ENCODE measurements at regions not wholly inside any gene's neighbourhood (a gene's known extent, or its start where the extent isn't known, plus 50 kb on each side); places are given as distances from the start of the nearest gene placed in this dataset.
"Not testable (repeated sequence)": the region's sequence is repeated elsewhere in the genome, so short reads cannot be mapped to it uniquely, and the experiment has no call there.

DNA sequence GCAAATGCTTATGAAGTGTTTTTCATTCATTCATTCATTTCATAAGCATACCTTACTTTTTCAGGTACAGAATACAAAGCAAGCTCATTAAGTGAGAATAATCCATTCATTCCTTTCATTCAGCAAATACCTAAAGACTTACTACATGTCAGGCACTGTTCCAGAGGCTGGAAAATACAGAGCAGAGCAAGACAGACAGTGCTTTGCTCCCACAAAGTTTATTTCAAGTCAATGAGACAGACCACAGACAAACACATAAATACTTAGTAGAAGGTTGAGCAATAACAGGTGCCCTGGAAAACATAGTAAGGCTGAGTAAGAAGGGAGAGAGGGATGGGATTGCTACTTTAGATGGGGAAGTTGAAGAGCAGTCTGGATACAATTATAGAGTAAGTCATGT lies 309.8 kb downstream of the C1D start:
- no peak overlapping the region for H3K9ac ChIP-seq (ENCODE audit: low read length)
- no peak overlapping the region for H3K4me3 ChIP-seq (ENCODE audit: low read length)
- H3K4me1 ChIP-seq (ENCODE audit: control insufficient read depth, insufficient read depth, low read length) = peaks cover 4% of the 10 kb centered on the region
- no peaks in the 10 kb centered on the region for H3K9me3 ChIP-seq (ENCODE audit: control insufficient read depth, low read length)
- no peaks in the 10 kb centered on the region for H3K36me3 ChIP-seq (ENCODE audit: control insufficient read depth, insufficient read depth, low read length, severe bottlenecking)
- peaks cover 10% of the 10 kb centered on the region for H3K27me3 ChIP-seq (replicated peaks; ENCODE audit: control insufficient read depth, insufficient read depth, low read length)
- DNase-seq (ENCODE audit: low read depth) = peak; percentile 14

DNA sequence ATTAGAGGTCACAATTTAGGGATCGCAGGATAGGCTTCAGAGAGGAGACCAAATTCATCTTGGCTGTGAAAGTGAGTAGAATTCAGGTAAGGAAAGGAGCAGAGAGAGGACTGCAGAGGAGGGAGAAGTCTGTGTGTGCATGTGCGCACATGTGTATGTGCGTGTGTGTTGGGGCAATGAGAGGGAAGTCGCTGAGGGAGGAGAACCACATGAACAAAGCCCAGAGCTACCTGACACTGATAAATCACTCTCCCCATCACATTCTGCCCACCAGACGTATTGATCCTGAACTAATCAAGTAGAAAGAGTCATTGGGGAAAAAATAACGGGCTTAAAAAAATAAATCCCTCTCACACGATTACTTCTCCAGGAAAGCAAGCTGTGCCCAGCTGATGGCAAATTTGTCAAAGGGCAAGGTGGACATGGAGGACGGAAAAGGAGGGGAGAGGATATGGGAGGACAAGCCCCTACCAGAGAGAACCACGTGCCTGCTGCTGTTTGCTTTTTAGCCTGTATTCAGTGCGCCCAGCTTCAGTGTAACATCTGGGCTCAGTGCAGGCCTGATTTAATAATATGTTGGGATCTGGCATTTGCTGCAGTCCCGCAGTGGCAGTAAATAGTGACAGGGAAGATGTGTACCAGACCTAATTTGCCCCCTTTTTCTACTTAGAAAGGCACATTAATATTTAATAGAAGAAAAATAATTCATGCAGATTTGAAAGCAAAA lies 307.5 kb downstream of the C1D start:
- Histone ChIP-seq H3K9me3 (ENCODE audit: control insufficient read depth, low read length) (no peaks in the 10 kb centered on the region), H3K36me3 (ENCODE audit: control insufficient read depth, insufficient read depth, low read length, severe bottlenecking) (no peaks in the 10 kb centered on the region), H3K4me1 (ENCODE audit: control insufficient read depth, insufficient read depth, low read length) (peaks cover 4% of the 10 kb centered on the region), H3K4me3 (ENCODE audit: low read length) (no peak overlapping the region), H3K9ac (ENCODE audit: low read length) (no peak overlapping the region), H3K27me3 (replicated peaks; ENCODE audit: control insufficient read depth, insufficient read depth, low read length) (peaks cover 1% of the 10 kb centered on the region)
- DNase-seq (ENCODE audit: low read depth) = no peak

DNA sequence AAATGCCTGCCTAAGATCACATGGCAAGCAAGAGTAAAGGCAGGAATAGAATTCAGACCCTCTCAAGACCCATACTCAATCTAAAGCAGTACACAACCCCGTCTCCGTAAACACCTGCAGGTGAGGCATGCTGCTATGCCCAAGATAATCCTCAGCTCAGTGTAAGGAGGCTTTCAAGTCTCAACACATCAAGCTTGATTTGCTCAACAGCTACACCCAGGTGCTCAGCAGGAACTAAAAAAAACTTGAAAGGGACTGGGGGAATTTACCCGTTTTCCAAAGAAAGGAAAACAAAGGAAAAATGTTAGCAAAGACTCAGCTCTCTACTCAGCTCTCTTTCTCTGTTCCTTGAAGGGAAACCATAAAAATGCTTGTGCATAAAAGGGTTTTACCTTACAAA lies 301.8 kb downstream of the C1D start:
- Histone ChIP-seq H3K9me3 (ENCODE audit: control insufficient read depth, low read length) (no peaks in the 10 kb centered on the region), H3K27me3 (replicated peaks; ENCODE audit: control insufficient read depth, insufficient read depth, low read length) (peaks cover 5% of the 10 kb centered on the region), H3K36me3 (ENCODE audit: control insufficient read depth, insufficient read depth, low read length, severe bottlenecking) (no peaks in the 10 kb centered on the region), H3K4me3 (ENCODE audit: low read length) (no peak overlapping the region), H3K9ac (ENCODE audit: low read length) (no peak overlapping the region), H3K4me1 (ENCODE audit: control insufficient read depth, insufficient read depth, low read length) (no peaks in the 10 kb centered on the region)
- DNase-seq (ENCODE audit: low read depth) = no peak

DNA sequence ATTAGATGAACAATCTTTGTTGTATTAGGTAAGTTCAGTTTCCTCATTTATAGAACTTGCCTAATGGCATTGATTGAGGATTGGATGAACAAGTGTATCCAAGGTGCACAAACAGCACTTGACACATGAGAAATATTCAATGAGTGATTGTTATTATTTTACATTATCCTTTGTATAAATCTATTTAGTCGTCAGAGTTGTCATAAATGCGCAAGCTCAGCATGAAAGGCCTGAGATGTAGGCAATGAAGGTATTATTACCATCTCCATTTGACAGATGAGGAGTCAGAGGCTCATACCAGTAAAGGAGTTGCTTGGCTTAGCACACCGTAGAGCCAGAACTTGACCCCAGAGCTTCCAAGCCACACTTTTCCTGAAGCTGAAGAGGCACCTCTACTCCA lies 291.4 kb downstream of the C1D start:
- no peak for DNase-seq (ENCODE audit: low read depth)
- Histone ChIP-seq H3K36me3 (ENCODE audit: control insufficient read depth, insufficient read depth, low read length, severe bottlenecking) (no peaks in the 10 kb centered on the region), H3K9me3 (ENCODE audit: control insufficient read depth, low read length) (no peaks in the 10 kb centered on the region)

DNA sequence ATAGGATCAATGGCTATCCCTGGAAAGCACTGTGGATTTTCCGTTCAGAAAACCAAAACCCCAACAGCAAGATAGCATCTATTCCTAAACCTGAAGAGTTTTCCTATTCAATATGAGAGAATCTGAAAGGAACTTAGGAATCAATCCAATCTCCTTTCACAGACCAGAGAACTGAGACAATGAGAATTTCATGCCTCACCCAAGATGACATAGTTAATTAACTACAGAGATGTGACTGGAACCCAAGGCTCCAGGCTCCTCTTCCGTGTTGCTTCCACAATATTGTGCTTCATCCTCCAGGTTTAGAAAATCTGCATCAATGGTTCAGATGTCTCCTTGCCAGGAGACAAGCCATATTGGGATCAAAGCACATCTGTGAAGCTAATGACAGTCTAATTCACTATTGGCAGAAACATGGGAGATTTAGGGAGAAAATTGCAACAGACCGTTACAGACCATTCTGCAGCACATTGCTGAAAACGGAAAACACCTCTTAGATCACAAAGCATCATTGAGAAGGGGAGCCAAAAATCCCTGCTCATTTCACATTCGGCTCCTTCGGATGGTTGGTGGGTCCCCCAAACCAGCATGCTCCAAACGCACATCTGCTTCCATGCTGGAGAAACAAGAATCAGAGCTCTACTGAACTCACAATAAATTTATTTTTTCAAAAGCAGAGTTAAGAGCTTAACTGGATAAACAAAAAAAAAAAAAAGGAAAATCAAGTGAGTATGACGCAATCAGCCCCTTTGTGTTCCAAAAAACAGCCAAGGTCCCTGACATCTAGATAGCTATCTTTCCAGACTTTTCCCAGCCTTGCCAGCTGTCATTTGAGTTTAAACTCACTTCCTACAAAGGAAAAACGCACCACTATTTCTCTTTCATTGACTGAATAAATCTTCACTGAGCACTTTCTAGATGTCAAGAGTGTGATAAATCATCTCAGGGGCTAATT lies 290.3 kb downstream of the C1D start:
- Histone ChIP-seq H3K27me3 (replicated peaks; ENCODE audit: control insufficient read depth, insufficient read depth, low read length) (no peaks in the 10 kb centered on the region), H3K9me3 (ENCODE audit: control insufficient read depth, low read length) (no peaks in the 10 kb centered on the region), H3K36me3 (ENCODE audit: control insufficient read depth, insufficient read depth, low read length, severe bottlenecking) (no peaks in the 10 kb centered on the region), H3K4me3 (ENCODE audit: low read length) (no peak overlapping the region), H3K9ac (ENCODE audit: low read length) (no peak overlapping the region), H3K4me1 (ENCODE audit: control insufficient read depth, insufficient read depth, low read length) (peaks cover 9% of the 10 kb centered on the region)
- DNase-seq (ENCODE audit: low read depth) = peak; percentile 80

More for the DNA sequence above, 291.4 kb downstream of the C1D start:
- Histone ChIP-seq H3K27me3 (replicated peaks; ENCODE audit: control insufficient read depth, insufficient read depth, low read length) (no peaks in the 10 kb centered on the region), H3K9ac (ENCODE audit: low read length) (no peak overlapping the region), H3K4me1 (ENCODE audit: control insufficient read depth, insufficient read depth, low read length) (peaks cover 9% of the 10 kb centered on the region), H3K4me3 (ENCODE audit: low read length) (no peak overlapping the region)

DNA sequence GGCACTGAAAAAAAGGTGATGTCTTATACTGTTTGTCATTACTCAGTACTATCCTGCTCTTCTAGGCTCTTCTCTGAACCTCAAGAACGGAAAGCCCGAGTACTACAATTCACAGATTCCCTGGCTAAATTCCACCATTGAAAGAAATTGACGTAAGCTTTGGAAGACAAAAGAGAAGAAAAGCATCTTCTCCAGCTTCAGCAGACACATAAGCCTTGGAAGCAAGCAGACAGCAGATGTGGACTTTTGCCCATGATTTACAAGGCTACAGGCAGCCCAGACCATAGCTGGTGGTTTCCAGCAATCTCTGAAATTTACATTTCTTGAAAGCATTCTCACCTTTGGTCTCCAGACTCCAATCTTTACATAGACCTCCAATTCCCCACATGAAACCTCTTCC lies 289.0 kb downstream of the C1D start:
- Histone ChIP-seq H3K4me3 (ENCODE audit: low read length) (no peak overlapping the region), H3K9ac (ENCODE audit: low read length) (no peak overlapping the region), H3K27me3 (replicated peaks; ENCODE audit: control insufficient read depth, insufficient read depth, low read length) (no peaks in the 10 kb centered on the region), H3K36me3 (ENCODE audit: control insufficient read depth, insufficient read depth, low read length, severe bottlenecking) (no peaks in the 10 kb centered on the region), H3K9me3 (ENCODE audit: control insufficient read depth, low read length) (no peaks in the 10 kb centered on the region), H3K4me1 (ENCODE audit: control insufficient read depth, insufficient read depth, low read length) (peaks cover 9% of the 10 kb centered on the region)
- DNase-seq (ENCODE audit: low read depth) = no peak

DNA sequence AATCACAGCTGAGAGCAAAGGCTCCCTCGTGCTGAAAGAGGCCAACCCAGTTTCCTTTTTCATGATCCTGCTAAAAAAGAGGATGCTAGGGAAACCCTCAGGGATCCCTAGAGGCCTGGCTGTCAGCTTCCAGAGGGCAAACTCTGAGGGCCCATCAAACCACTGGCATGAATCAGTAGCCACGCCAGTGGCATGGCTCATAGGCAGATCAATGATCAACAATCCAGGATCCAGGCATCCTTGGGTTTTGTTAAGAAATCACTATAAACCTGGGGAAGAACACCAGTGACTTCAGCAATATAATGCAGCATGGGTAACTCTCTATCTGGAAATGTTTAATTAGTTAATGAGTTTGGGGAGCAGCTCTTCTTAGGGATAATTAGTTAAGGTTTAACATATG lies 286.5 kb downstream of the C1D start:
- Histone ChIP-seq H3K4me3 (ENCODE audit: low read length) (no peak overlapping the region), H3K9ac (ENCODE audit: low read length) (no peak overlapping the region), H3K27me3 (replicated peaks; ENCODE audit: control insufficient read depth, insufficient read depth, low read length) (no peaks in the 10 kb centered on the region), H3K4me1 (ENCODE audit: control insufficient read depth, insufficient read depth, low read length) (peaks cover 9% of the 10 kb centered on the region), H3K36me3 (ENCODE audit: control insufficient read depth, insufficient read depth, low read length, severe bottlenecking) (no peaks in the 10 kb centered on the region), H3K9me3 (ENCODE audit: control insufficient read depth, low read length) (no peaks in the 10 kb centered on the region)
- DNase-seq (ENCODE audit: low read depth) = no peak

DNA sequence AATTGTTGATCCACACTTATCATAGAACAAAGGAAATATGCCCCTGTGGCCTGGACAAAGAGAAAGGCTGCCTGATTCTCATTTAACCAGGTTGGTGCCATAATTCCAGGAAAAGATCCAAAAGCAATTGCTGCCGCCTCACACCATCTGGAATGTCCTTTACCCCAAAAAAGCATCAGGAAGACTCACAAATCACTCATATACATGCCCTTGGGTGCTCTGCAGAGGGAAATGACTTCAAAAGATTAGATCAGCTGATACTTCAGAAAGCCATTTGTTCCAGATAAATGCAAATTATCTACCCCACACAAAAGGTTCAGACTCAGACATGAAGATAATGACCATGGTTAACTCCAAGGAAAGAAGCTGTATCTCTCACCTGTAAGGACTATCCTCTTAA lies 285.8 kb downstream of the C1D start:
- no peaks in the 10 kb centered on the region for H3K9me3 ChIP-seq (ENCODE audit: control insufficient read depth, low read length)
- DNase-seq (ENCODE audit: low read depth) = no peak
- peaks cover 10% of the 10 kb centered on the region for H3K4me1 ChIP-seq (ENCODE audit: control insufficient read depth, insufficient read depth, low read length)
- no peaks in the 10 kb centered on the region for H3K27me3 ChIP-seq (replicated peaks; ENCODE audit: control insufficient read depth, insufficient read depth, low read length)
- no peaks in the 10 kb centered on the region for H3K36me3 ChIP-seq (ENCODE audit: control insufficient read depth, insufficient read depth, low read length, severe bottlenecking)
- H3K4me3 ChIP-seq (ENCODE audit: low read length) = no peak overlapping the region
- no peak overlapping the region for H3K9ac ChIP-seq (ENCODE audit: low read length)

DNA sequence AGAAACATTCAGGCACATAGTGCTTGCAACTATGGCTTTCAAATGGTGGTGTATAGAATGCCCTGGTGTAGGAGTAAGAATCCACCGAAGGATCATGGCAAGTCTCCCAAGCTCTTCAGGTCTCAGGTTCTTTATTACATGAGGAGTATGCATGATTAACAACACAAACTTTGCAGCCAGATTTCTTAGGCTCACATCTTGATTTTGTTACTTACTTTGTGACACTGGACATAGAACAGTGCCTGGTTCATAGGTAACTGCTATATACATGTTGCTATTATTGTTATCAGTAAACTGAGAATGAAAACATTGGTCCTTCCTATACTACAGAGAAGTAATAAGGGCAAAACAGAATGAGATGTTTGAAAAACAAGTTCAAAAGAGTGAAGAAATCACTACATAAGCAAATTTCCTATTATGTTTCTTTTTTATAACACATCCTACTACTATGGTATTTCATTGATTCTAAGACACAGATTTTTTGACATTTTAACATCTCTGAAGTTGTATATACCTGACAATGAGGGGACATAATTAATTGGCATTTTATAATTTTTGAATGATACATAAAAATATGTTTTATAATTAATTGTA lies 284.9 kb downstream of the C1D start:
- no peaks in the 10 kb centered on the region for H3K9me3 ChIP-seq (ENCODE audit: control insufficient read depth, low read length)
- peaks cover 11% of the 10 kb centered on the region for H3K4me1 ChIP-seq (ENCODE audit: control insufficient read depth, insufficient read depth, low read length)
- no peaks in the 10 kb centered on the region for H3K36me3 ChIP-seq (ENCODE audit: control insufficient read depth, insufficient read depth, low read length, severe bottlenecking)
- no peak overlapping the region for H3K9ac ChIP-seq (ENCODE audit: low read length)
- no peak for DNase-seq (ENCODE audit: low read depth)
- no peak overlapping the region for H3K4me3 ChIP-seq (ENCODE audit: low read length)
- no peaks in the 10 kb centered on the region for H3K27me3 ChIP-seq (replicated peaks; ENCODE audit: control insufficient read depth, insufficient read depth, low read length)

DNA sequence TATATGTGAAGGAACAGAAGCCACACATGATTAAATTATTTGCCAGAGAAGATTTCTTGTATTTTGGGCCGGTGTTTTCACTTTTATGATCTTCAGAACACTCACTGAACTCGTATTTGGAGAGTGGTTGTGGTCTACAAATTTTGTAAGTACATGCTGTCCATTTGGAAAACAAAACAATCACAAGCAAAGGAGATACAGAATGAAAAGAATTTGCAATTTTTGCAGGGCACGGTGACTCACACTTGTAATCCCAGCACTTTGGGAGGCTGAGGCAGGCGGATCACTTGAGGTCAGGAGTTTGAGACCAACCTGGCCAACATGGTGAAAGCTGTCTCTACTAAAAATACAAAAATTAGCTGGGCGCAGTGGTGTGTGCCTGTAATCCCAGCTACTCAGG lies 282.0 kb downstream of the C1D start:
- DNase-seq (ENCODE audit: low read depth) = peak; percentile 36
- H3K9ac ChIP-seq (ENCODE audit: low read length); H3K27me3 ChIP-seq (replicated peaks; ENCODE audit: control insufficient read depth, insufficient read depth, low read length); H3K36me3 ChIP-seq (ENCODE audit: control insufficient read depth, insufficient read depth, low read length, severe bottlenecking); H3K4me3 ChIP-seq (ENCODE audit: low read length); H3K4me1 ChIP-seq (ENCODE audit: control insufficient read depth, insufficient read depth, low read length); H3K9me3 ChIP-seq (ENCODE audit: control insufficient read depth, low read length): not testable (repeated sequence)

DNA sequence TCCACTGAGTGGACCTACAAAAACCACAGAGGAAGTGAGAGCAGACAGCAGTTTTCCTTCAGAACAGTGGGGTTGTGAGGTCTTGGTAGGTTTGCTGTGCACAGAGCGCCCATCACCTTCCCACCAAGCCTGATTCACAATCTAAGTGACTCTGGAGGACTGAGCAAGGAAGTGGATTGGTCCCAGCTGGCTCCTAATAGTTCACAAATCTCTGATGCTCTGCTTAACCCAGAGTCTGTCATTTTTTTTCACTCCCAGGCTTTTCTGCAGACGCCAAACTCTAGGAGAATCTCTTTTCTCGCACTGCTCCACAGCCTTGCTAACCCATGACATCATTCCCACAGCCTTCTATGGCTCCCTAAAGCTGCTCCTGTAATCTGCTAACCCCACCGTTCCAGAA lies 280.4 kb downstream of the C1D start:
- peak; percentile 7 for DNase-seq (ENCODE audit: low read depth)
- H3K9ac ChIP-seq (ENCODE audit: low read length) = no peak overlapping the region
- H3K9me3 ChIP-seq (ENCODE audit: control insufficient read depth, low read length) = no peaks in the 10 kb centered on the region
- H3K4me3 ChIP-seq (ENCODE audit: low read length) = no peak overlapping the region
- no peaks in the 10 kb centered on the region for H3K27me3 ChIP-seq (replicated peaks; ENCODE audit: control insufficient read depth, insufficient read depth, low read length)
- H3K36me3 ChIP-seq (ENCODE audit: control insufficient read depth, insufficient read depth, low read length, severe bottlenecking) = no peaks in the 10 kb centered on the region
- H3K4me1 ChIP-seq (ENCODE audit: control insufficient read depth, insufficient read depth, low read length) = peaks cover 9% of the 10 kb centered on the region

Measured in adipocyte (in vitro differentiated cells).